ENCODE measurements at regions not wholly inside any gene's neighbourhood (a gene's known extent, or its start where the extent isn't known, plus 50 kb on each side); places are given as distances from the start of the nearest gene placed in this dataset.

DNA sequence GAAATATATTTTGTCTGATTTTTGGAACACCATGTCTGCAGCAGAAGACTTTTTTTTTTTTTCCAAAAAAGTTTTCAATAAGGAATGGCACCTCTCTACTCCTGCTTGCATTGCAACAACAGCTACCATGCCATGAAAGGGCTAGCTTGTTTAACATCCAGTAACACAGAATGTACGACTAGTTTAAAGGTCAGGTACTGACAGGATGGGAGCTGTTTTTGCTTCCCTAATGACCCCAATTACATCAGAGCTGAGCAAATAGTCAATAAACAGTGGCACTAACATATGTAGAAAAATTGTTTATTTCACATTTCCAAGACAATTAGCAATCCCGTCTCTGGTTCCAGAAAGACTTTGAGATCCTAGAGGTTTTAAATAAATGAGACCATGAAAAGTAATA lies 693.8 kb downstream of the NR2F1-AS1 start:
- ChIA-PET POLR2A (no interaction called here), CTCF (interaction anchor here (1.3 kb wide), 1 partner anchor 21 kb away, joined by 3 read pairs; no protein-coding TSS in a partner anchor)
- TF ChIP-seq, protein P1, sequence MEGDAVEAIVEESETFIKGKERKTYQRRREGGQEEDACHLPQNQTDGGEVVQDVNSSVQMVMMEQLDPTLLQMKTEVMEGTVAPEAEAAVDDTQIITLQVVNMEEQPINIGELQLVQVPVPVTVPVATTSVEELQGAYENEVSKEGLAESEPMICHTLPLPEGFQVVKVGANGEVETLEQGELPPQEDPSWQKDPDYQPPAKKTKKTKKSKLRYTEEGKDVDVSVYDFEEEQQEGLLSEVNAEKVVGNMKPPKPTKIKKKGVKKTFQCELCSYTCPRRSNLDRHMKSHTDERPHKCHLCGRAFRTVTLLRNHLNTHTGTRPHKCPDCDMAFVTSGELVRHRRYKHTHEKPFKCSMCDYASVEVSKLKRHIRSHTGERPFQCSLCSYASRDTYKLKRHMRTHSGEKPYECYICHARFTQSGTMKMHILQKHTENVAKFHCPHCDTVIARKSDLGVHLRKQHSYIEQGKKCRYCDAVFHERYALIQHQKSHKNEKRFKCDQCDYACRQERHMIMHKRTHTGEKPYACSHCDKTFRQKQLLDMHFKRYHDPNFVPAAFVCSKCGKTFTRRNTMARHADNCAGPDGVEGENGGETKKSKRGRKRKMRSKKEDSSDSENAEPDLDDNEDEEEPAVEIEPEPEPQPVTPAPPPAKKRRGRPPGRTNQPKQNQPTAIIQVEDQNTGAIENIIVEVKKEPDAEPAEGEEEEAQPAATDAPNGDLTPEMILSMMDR (IDR thresholded peaks at IDR 0.05; ENCODE audit: insufficient read depth, low read length, missing control alignments), result no peak
- no peak overlapping the region for H3K4me3 ChIP-seq (ENCODE audit: low read depth, low read length)
- no peak for DNase-seq (ENCODE audit: low read depth, low spot score)

DNA sequence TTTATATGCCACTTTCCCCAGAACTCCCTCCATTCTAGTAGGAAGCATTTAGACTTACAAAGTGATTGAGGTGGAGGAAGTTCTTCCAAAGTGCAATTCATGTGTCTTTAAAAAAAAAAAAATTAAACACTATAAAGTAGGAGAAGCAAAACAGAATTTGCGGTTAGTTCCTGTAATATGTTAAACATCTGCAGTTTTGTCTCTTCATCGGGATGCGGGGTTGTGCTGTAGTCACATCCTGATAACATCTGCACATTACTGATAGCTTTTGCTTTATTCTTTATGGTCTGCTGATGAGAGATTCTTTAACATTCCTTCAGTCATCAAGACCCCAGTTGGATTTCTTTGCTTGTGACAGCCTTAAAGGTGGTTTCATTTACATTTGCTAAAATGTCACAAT lies 694.3 kb downstream of the NR2F1-AS1 start:
- ChIA-PET CTCF (interaction anchor here (1.3 kb wide), 1 partner anchor 22 kb away, joined by 3 read pairs; no protein-coding TSS in a partner anchor), POLR2A (no interaction called here)
- H3K4me3 ChIP-seq (ENCODE audit: low read depth, low read length), result no peak overlapping the region
- TF ChIP-seq, protein P1 (IDR thresholded peaks at IDR 0.05; ENCODE audit: insufficient read depth, low read length, missing control alignments), result no peak
- no peak for DNase-seq (ENCODE audit: low read depth, low spot score)

DNA sequence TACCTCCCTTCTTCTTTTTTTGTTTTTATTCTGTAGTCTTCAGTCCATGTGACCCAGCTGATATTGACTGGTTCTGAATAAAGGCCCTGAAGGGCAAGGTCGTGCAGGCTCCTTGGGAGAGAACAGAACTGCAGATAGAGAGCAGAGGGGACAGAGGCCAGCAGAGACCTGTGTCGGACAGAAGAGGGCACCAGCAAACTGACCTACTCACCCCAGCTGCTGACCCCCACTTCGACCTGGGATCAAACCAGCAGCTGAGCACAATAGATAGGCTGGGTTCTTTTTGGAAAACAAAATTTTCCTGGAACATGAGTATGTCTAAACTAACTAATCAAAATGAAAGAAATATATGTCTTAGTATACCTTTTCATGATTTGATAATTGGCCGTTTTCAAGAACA lies 695.1 kb downstream of the NR2F1-AS1 start:
- DNase-seq (ENCODE audit: low read depth, low spot score), result no peak
- ChIA-PET POLR2A (no interaction called here), CTCF (interaction anchor here (0.8 kb wide), 1 partner anchor 23 kb away, joined by 3 read pairs; no protein-coding TSS in a partner anchor)
- H3K4me3 ChIP-seq (ENCODE audit: low read depth, low read length), result no peak overlapping the region
- TF ChIP-seq, protein P1 (IDR thresholded peaks at IDR 0.05; ENCODE audit: insufficient read depth, low read length, missing control alignments), result no peak

GRCh38 chr5:92884469-92884868 lies 696.5 kb downstream of the NR2F1-AS1 start:
- DNase-seq (ENCODE audit: low read depth, low spot score), result no peak
- TF ChIP-seq, protein P1 (IDR thresholded peaks at IDR 0.05; ENCODE audit: insufficient read depth, low read length, missing control alignments), result no peak
- POLR2A ChIA-PET, result no interaction called here
- CTCF ChIA-PET, result no interaction called here
- H3K4me3 ChIP-seq (ENCODE audit: low read depth, low read length), result no peak overlapping the region

DNA sequence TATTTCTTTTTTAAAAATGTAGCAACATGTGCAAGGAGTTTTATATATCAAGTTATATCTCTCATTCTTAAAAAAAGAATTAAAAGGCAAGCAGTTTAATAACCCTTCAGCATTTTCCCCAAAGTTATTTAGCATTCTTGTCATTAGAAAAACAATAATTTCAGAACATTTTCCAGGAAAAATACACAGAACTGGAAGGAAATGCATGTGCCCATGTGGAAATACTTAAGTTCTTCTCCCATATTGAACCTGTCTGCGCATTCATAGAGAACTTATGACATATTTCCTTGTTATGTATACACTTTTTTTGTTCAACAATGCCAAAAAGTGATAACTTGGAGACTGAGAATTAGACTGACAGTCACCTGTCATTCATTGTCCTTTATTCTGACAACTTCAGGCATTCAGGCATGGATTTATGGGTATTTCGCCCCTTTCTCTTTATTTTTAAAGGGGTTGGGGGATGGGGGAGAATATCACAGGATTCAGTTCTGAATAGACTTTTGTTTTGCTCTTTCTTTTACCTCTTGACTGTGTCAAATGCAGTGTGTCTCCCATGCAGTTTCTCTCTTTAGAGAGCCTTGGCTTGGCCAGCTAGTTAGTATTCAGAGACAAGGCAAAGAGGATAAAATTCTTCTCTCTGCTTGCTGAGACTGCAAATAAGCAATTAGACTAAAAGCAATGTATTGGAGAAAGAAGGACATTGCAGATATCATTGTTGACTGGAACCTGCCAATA lies 701.0 kb downstream of the NR2F1-AS1 start:
- TF ChIP-seq, protein P1 (IDR thresholded peaks at IDR 0.05; ENCODE audit: insufficient read depth, low read length, missing control alignments), result no peak
- POLR2A ChIA-PET, result no interaction called here
- CTCF ChIA-PET, result no interaction called here
- DNase-seq (ENCODE audit: low read depth, low spot score), result no peak
- no peak overlapping the region for H3K4me3 ChIP-seq (ENCODE audit: low read depth, low read length)

GRCh38 chr5:92874790-92875189 lies 706.2 kb downstream of the NR2F1-AS1 start:
- ChIA-PET POLR2A (no interaction called here), CTCF (no interaction called here)
- no peak overlapping the region for H3K4me3 ChIP-seq (ENCODE audit: low read depth, low read length)
- TF ChIP-seq, protein P1 (IDR thresholded peaks at IDR 0.05; ENCODE audit: insufficient read depth, low read length, missing control alignments), result no peak
- DNase-seq (ENCODE audit: low read depth, low spot score), result no peak

All from AG04449 (cell line).